ENCODE measurements at regions not wholly inside any gene's neighbourhood (a gene's known extent, or its start where the extent isn't known, plus 50 kb on each side); places are given as distances from the start of the nearest gene placed in this dataset.
"Not testable (repeated sequence)": the region's sequence is repeated elsewhere in the genome, so short reads cannot be mapped to it uniquely, and the experiment has no call there.

GRCh38 chr20:29085625-29086024 is 2171.8 kb upstream of the DEFB115 start:
- no peaks in the 10 kb centered on the region for H3K9me3 ChIP-seq
- H3K4me1 ChIP-seq: no peaks in the 10 kb centered on the region
- H3K4me3 ChIP-seq: no peak overlapping the region
- no peak for ATAC-seq
- no peaks in the 10 kb centered on the region for H3K27me3 ChIP-seq
- no peak overlapping the region for H3K27ac ChIP-seq
- WGBS, 2 donors (ENCODE audit: low coverage in 1 of 2): 9 to 11% methylated on average over 1 of the region's 1 CpG
- no peaks in the 10 kb centered on the region for H3K36me3 ChIP-seq
- TF ChIP-seq POLR2AphosphoS5 (IDR thresholded peaks at IDR 0.05): no peak
- no peak for TF ChIP-seq POLR2A (IDR thresholded peaks at IDR 0.05)
- no peak for TF ChIP-seq EP300 (IDR thresholded peaks at IDR 0.05)
- TF ChIP-seq, protein P1, sequence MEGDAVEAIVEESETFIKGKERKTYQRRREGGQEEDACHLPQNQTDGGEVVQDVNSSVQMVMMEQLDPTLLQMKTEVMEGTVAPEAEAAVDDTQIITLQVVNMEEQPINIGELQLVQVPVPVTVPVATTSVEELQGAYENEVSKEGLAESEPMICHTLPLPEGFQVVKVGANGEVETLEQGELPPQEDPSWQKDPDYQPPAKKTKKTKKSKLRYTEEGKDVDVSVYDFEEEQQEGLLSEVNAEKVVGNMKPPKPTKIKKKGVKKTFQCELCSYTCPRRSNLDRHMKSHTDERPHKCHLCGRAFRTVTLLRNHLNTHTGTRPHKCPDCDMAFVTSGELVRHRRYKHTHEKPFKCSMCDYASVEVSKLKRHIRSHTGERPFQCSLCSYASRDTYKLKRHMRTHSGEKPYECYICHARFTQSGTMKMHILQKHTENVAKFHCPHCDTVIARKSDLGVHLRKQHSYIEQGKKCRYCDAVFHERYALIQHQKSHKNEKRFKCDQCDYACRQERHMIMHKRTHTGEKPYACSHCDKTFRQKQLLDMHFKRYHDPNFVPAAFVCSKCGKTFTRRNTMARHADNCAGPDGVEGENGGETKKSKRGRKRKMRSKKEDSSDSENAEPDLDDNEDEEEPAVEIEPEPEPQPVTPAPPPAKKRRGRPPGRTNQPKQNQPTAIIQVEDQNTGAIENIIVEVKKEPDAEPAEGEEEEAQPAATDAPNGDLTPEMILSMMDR (IDR thresholded peaks at IDR 0.05): no peak

- H3K27ac ChIP-seq, H3K9me3 ChIP-seq, ATAC-seq, H3K27me3 ChIP-seq, H3K4me3 ChIP-seq, H3K4me1 ChIP-seq, H3K36me3 ChIP-seq: not testable (repeated sequence)
- WGBS, 2 donors (ENCODE audit: low coverage in 1 of 2): 79 to 85% methylated on average over 8 to 11 of the region's 11 CpGs
Observed at GRCh38 chr20:29086145-29086718, 2171.2 kb upstream of the DEFB115 start.

DNA sequence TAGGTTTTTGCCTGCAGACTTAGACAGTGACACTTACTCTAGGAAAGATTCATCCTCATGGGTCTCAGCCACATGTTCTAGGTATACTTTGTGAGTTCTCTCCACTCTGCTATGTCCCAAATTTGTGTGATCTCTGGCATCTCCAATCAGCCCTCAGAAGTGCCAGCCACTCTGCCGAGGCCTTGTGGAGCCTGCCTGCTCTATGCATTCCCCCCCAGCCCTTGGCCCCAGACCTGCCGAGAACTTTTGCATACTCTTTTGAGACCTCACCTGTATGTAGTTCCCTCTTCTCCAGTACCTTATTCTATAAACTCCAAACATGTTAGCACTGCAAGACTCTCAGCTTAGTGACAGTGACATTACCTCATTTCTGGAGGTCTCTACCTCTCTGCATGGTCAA is 2170.5 kb upstream of the DEFB115 start:
- Histone ChIP-seq H3K36me3 (no peaks in the 10 kb centered on the region), H3K4me3 (no peak overlapping the region), H3K27me3 (no peaks in the 10 kb centered on the region), H3K27ac (no peak overlapping the region), H3K4me1 (no peaks in the 10 kb centered on the region), H3K9me3 (no peaks in the 10 kb centered on the region)
- WGBS, 2 donors (ENCODE audit: low coverage in 1 of 2): 76 to 100% methylated on average over 1 to 2 of the region's 2 CpGs
- no peak for TF ChIP-seq POLR2AphosphoS5 (IDR thresholded peaks at IDR 0.05)
- TF ChIP-seq, protein P1 (IDR thresholded peaks at IDR 0.05): no peak
- TF ChIP-seq POLR2A (IDR thresholded peaks at IDR 0.05): no peak
- TF ChIP-seq EP300 (IDR thresholded peaks at IDR 0.05): no peak
- ATAC-seq: no peak

GRCh38 chr20:29087887-29088286 is 2169.6 kb upstream of the DEFB115 start:
- not testable (repeated sequence) for ATAC-seq
- WGBS, 2 donors (ENCODE audit: low coverage in 1 of 2): 83 to 100% methylated on average over 1 of the region's 3 CpGs

GRCh38 chr20:29088472-29088871 is 2169.0 kb upstream of the DEFB115 start:
- H3K9me3 ChIP-seq, H3K27ac ChIP-seq, H3K27me3 ChIP-seq, H3K4me3 ChIP-seq, H3K36me3 ChIP-seq, H3K4me1 ChIP-seq, ATAC-seq: not testable (repeated sequence)
- WGBS, 2 donors (ENCODE audit: low coverage in 1 of 2): 50 to 51% methylated on average over 2 of the region's 2 CpGs

More at GRCh38 chr20:29087887-29088286, 2169.6 kb upstream of the DEFB115 start:
- H3K27me3 ChIP-seq, H3K27ac ChIP-seq, H3K9me3 ChIP-seq, H3K4me1 ChIP-seq, H3K4me3 ChIP-seq, H3K36me3 ChIP-seq: not testable (repeated sequence)

DNA sequence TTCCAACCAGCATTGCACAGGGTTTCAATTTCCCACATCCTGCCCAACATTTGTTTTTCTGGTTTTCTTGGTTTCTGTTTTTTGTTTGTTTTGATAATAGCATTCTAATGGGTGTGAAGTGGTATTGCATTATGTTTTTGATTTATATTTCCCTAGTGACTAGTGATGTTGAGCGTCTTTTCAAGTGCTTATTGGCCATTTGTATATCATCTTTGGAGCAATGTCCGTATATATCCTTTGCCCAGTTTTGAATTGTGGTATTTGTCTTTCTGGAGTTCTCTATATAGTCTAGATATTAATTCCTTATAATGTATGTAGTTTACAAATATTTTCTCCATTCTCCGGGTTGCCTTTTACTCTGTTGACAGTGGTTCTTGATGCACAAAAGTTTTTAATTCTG is 2168.1 kb upstream of the DEFB115 start:
- ATAC-seq, H3K4me3 ChIP-seq, H3K9me3 ChIP-seq, H3K4me1 ChIP-seq, H3K27me3 ChIP-seq, H3K36me3 ChIP-seq, H3K27ac ChIP-seq: not testable (repeated sequence)
- 37 to 41% methylated on average over 3 of the region's 3 CpGs for WGBS, 2 donors (ENCODE audit: low coverage in 1 of 2)

- not testable (repeated sequence) for H3K4me1 ChIP-seq, H3K36me3 ChIP-seq, H3K27ac ChIP-seq, H3K9me3 ChIP-seq, H3K27me3 ChIP-seq, ATAC-seq, H3K4me3 ChIP-seq
Observed at GRCh38 chr20:29093958-29094357, 2163.5 kb upstream of the DEFB115 start.

DNA sequence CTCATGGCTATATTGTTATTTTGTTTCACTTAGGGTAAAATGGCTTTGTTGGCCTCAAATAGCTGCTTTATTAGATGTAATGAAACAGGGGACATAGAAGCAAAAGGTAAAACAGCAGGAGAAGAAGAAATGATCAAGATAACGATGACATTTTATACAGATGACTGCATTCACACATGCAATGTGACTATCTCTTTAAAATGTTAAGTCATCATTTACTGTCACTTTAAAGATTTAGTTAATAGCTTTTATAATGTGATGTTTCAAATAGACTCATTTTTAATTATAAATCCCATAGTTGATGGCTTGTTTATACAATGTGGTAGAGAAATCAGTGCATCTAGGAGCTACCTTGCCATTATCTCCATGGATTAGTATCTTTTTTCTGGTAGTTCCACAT is 2160.8 kb upstream of the DEFB115 start:
- 33 to 41% methylated on average over 1 of the region's 1 CpG for WGBS, 2 donors (ENCODE audit: low coverage in 1 of 2)

DNA sequence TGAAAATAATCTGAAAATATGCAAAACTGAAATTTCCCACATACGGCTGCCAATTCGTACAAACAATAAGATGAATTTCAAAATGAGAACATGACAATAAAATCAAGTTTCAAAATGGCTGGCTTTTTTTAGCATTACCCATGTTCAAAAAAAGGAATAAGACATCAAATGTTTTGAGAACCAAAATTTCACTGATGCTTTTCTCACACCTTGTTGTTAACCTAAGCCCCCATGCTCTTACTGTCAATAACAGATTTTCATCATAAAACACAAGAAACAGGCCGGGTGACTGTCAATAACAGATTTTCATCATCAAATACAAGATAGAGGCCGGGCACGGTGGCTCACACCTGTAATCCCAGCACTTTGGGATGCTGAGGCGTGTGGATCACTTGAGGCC is 2149.6 kb upstream of the DEFB115 start:
- not testable (repeated sequence) for H3K27me3 ChIP-seq, H3K4me1 ChIP-seq, ATAC-seq, H3K9me3 ChIP-seq, H3K27ac ChIP-seq, H3K4me3 ChIP-seq
- 67 to 75% methylated on average over 6 of the region's 6 CpGs for WGBS, 2 donors (ENCODE audit: low coverage in 1 of 2)
- peaks cover 0 to 15% of the 10 kb centered on the region in 2 donors for H3K36me3 ChIP-seq

More for the DNA sequence above, 2160.8 kb upstream of the DEFB115 start:
- H3K9me3 ChIP-seq, ATAC-seq, H3K4me3 ChIP-seq, H3K4me1 ChIP-seq, H3K27ac ChIP-seq, H3K27me3 ChIP-seq, H3K36me3 ChIP-seq: not testable (repeated sequence)

GRCh38 chr20:29109386-29109785 is 2148.1 kb upstream of the DEFB115 start:
- not testable (repeated sequence) for H3K27ac ChIP-seq, H3K9me3 ChIP-seq, ATAC-seq, H3K36me3 ChIP-seq, H3K27me3 ChIP-seq, H3K4me1 ChIP-seq, H3K4me3 ChIP-seq
- 24 to 47% methylated on average over 2 of the region's 2 CpGs for WGBS, 2 donors (ENCODE audit: low coverage in 1 of 2)

- not testable (repeated sequence) for H3K9me3 ChIP-seq, H3K27me3 ChIP-seq, H3K27ac ChIP-seq, ATAC-seq, H3K4me1 ChIP-seq, H3K4me3 ChIP-seq
- 62 to 64% methylated on average over 4 of the region's 4 CpGs for WGBS, 2 donors (ENCODE audit: low coverage in 1 of 2)
- H3K36me3 ChIP-seq: peaks cover 0 to 14% of the 10 kb centered on the region in 2 donors
Observed at GRCh38 chr20:29115097-29115496, 2142.4 kb upstream of the DEFB115 start.

Data from gastroesophageal sphincter (tissue), 4 donors.